Endothelial cell of umbilical vein (primary cell): ENCODE measurements at regions not wholly inside any gene's neighbourhood (a gene's known extent, or its start where the extent isn't known, plus 50 kb on each side); places are given as distances from the start of the nearest gene placed in this dataset.

ENCODE experiments used
- BruUV-seq: library from RNA; stranded (reverse); fragments of 400-500 nt; replicated peaks from 2 replicates; lab custom pipeline; 2021; lab: Mats Ljungman, UMichigan
- CTCF ChIA-PET: fragments of 300-600, 350-600 bp; sonication (Branson Sonifier 250); formaldehyde crosslinking; loops from one replicate; lab custom pipeline; 2021; ENCODE audit warnings: antibody characterized with exemption, inconsistent platforms; lab: Charles Lee
- POLR2A ChIA-PET: fragments of 300-600, 350-600 bp; sonication (Branson Sonifier 250); formaldehyde crosslinking; loops from one replicate; lab custom pipeline; 2021; ENCODE audit warnings: antibody characterized with exemption, inconsistent platforms; lab: Charles Lee
- DNase-seq: peaks from one replicate; pipeline ENCODE4 v3.0.0-alpha.2; 2011; ENCODE audit warnings: low read depth, low spot score
- FAIRE-seq: peaks from 2 replicates; lab custom pipeline; 2011; peaks lifted over from hg19 to GRCh38; lab: Jason Lieb, UNC
- H2AFZ ChIP-seq: 2 replicates; pipeline ENCODE4 v1.6.0; 2012; ENCODE audit warnings: low read depth, low read length, control low read depth, inconsistent platforms
- H3K27ac ChIP-seq: 2 replicates; pipeline ENCODE4 v1.5.1; 2011; ENCODE audit warnings: low read depth, mild to moderate bottlenecking, control low read depth, low read length, moderate library complexity; ENCODE audit not compliant: insufficient read depth
- H3K27me3 ChIP-seq, 2 experiments: 2 replicates each; pipeline versions ENCODE4 v1.6.0 to v1.6.1; 2011; ENCODE audit warnings: low read length in 2 of 2, mixed read lengths in 1 of 2; ENCODE audit not compliant: control insufficient read depth in 2 of 2, insufficient read depth in 2 of 2
- H3K36me3 ChIP-seq, 2 experiments: 2 replicates in 1 of 2; 3 replicates in 1 of 2; pipeline ENCODE4 v1.5.1; 2011; ENCODE audit warnings: low read length in 2 of 2, mild to moderate bottlenecking in 1 of 2, moderate library complexity in 1 of 2; ENCODE audit not compliant: control insufficient read depth in 2 of 2, insufficient read depth in 2 of 2; ENCODE audit errors: extremely low read depth in 1 of 2
- H3K4me1 ChIP-seq: 3 replicates; pipeline ENCODE4 v1.5.1; 2011; ENCODE audit warnings: mild to moderate bottlenecking, low read length; ENCODE audit not compliant: control insufficient read depth, insufficient read depth; ENCODE audit errors: extremely low read depth
- H3K4me2 ChIP-seq: 2 replicates; pipeline ENCODE4 v1.6.1; 2011; ENCODE audit warnings: low read length, control low read depth, mixed read lengths; ENCODE audit not compliant: insufficient read depth
- H3K4me3 ChIP-seq, 3 experiments: fragments of 200-600 bp in 1 of 3; sonication (generic), shearing (Covaris generic) in 1 of 3; replicated peaks in 1 of 3; 2 replicates each; pipeline ENCODE4 v1.5.1; 2011 to 2016; ENCODE audit warnings: control low read depth in 3 of 3, low read length in 3 of 3, mild to moderate bottlenecking in 2 of 3, inconsistent platforms in 1 of 3, low read depth in 1 of 3, moderate library complexity in 1 of 3; ENCODE audit not compliant: insufficient read depth in 1 of 3
- H3K79me2 ChIP-seq: 2 replicates; pipeline ENCODE4 v1.6.0; 2012; ENCODE audit warnings: low read length, inconsistent platforms; ENCODE audit not compliant: control insufficient read depth, insufficient read depth
- H3K9ac ChIP-seq: replicated peaks from 2 replicates; pipeline ENCODE3; 2011; ENCODE audit warnings: low read length, control low read depth; ENCODE audit not compliant: insufficient read depth; ENCODE audit errors: extremely low read depth
- H3K9me1 ChIP-seq: replicated peaks from 3 replicates; pipeline ENCODE4 v1.6.0; 2011; ENCODE audit warnings: mild to moderate bottlenecking, low read length; ENCODE audit not compliant: control insufficient read depth, insufficient read depth; ENCODE audit errors: extremely low read depth
- H3K9me3 ChIP-seq: replicated peaks from 2 replicates; pipeline ENCODE4 v1.5.1; 2012; ENCODE audit warnings: low read length, inconsistent platforms; ENCODE audit not compliant: control insufficient read depth, insufficient read depth
- H4K20me1 ChIP-seq: replicated peaks from 2 replicates; pipeline ENCODE3; 2011; ENCODE audit warnings: mild to moderate bottlenecking, low read length; ENCODE audit not compliant: control insufficient read depth, insufficient read depth; ENCODE audit errors: extremely low read depth
- CTCF ChIP-seq, 2 donors: IDR thresholded peaks; 1 replicate in 1 of 2; 2 replicates in 1 of 2; pipeline ENCODE4 v1.5.1; 2011; ENCODE audit warnings: low read length in 2 of 2, mild to moderate bottlenecking in 2 of 2, moderate library complexity in 2 of 2, control low read depth in 1 of 2, inconsistent platforms in 1 of 2, low read depth in 1 of 2; ENCODE audit not compliant: insufficient read depth in 1 of 2; ENCODE audit errors: extremely low read depth in 1 of 2
- EZH2 ChIP-seq: IDR thresholded peaks from 2 replicates; pipeline ENCODE4 v1.6.1; 2012; ENCODE audit warnings: borderline replicate concordance, low read depth, mild to moderate bottlenecking, moderate library complexity, low read length, inconsistent platforms; ENCODE audit not compliant: severe bottlenecking
- FOS ChIP-seq: IDR thresholded peaks from 2 replicates; pipeline ENCODE4 v1.6.1; 2011; ENCODE audit warnings: mild to moderate bottlenecking, low read length, moderate library complexity, borderline replicate concordance; ENCODE audit not compliant: insufficient read depth
- GATA2 ChIP-seq: IDR thresholded peaks from 2 replicates; pipeline ENCODE4 v1.7.0; 2011; ENCODE audit warnings: low read depth, mild to moderate bottlenecking, moderate library complexity, mixed read lengths, low read length; ENCODE audit not compliant: insufficient read length, insufficient read depth
- JUN ChIP-seq: IDR thresholded peaks from 2 replicates; pipeline ENCODE4 v1.6.1; 2011; ENCODE audit warnings: borderline replicate concordance, low read depth; ENCODE audit not compliant: insufficient read length, insufficient read depth
- MAX ChIP-seq: IDR thresholded peaks from 2 replicates; pipeline ENCODE4 v1.6.1; 2011; ENCODE audit not compliant: insufficient read depth, insufficient read length
- MYC ChIP-seq: IDR thresholded peaks from one replicate; pipeline ENCODE4 v1.6.1; 2011; ENCODE audit warnings: mild to moderate bottlenecking, low read depth, low read length
- POLR2A ChIP-seq: IDR thresholded peaks from 2 replicates; pipeline ENCODE4 v1.6.1; 2012; ENCODE audit warnings: low read depth, mild to moderate bottlenecking, control low read depth, low read length
- POLR2AphosphoS5 ChIP-seq: IDR thresholded peaks from 2 replicates; pipeline ENCODE4 v1.6.1; 2012; ENCODE audit warnings: low read depth, mild to moderate bottlenecking, control low read depth, low read length, moderate library complexity; ENCODE audit not compliant: insufficient read depth
- dilution Hi-C: fragments of 300-500 bp; cut with MboI; formaldehyde crosslinking; loops from one replicate; pipeline ENCODE4 v1.15.0; 2019; ENCODE audit warnings: low sequenced_read_pairs; ENCODE audit not compliant: extremely low pct_ligation_motif_present
- intact Hi-C: fragments of 100-400 bp; cut with micrococcal nuclease; formaldehyde crosslinking; loops from one replicate; pipeline ENCODE4 v1.10.0; 2022

- Histone ChIP-seq H3K9me1 (no peaks in the 10 kb centered on the region), H2AFZ (no peak overlapping the region), H4K20me1 (no peaks in the 10 kb centered on the region), H3K4me2 (no peak overlapping the region), H3K4me1 (no peaks in the 10 kb centered on the region), H3K27me3 (no peaks in the 10 kb centered on the region), H3K36me3 (no peaks in the 10 kb centered on the region), H3K9me3 (no peaks in the 10 kb centered on the region), H3K79me2 (no peaks in the 10 kb centered on the region), H3K9ac (no peak overlapping the region), H3K27ac (no peak overlapping the region), H3K4me3 (no peak overlapping the region)
- TF ChIP-seq CTCF (IDR thresholded peaks at IDR 0.05; ENCODE audit: extremely low read depth in 1 of 2, insufficient read depth in 1 of 2, low read depth in 1 of 2, low read length in 2 of 2) (no peak), POLR2A (no peak), GATA2 (no peak), MAX (no peak), JUN (no peak), EZH2 (no peak), FOS (no peak), POLR2AphosphoS5 (no peak), MYC (no peak)
- DNase-seq = no peak
- POLR2A ChIA-PET = no interaction called here
- no TSS peak for BruUV-seq
- dilution Hi-C loops (no loop called here), intact Hi-C loops (no loop called here)
- no peak for FAIRE-seq
- CTCF ChIA-PET = interaction anchor here (0.9 to 1.5 kb wide), 2 partner anchors 13 to 28 kb away, joined by 3 read pairs; no protein-coding TSS in a partner anchor
Measured at GRCh38 chr3:145133281-145133680, 1027.7 kb downstream of the PLOD2 start.
